ENCODE measurements at regions not wholly inside any gene's neighbourhood (a gene's known extent, or its start where the extent isn't known, plus 50 kb on each side); places are given as distances from the start of the nearest gene placed in this dataset.

DNA sequence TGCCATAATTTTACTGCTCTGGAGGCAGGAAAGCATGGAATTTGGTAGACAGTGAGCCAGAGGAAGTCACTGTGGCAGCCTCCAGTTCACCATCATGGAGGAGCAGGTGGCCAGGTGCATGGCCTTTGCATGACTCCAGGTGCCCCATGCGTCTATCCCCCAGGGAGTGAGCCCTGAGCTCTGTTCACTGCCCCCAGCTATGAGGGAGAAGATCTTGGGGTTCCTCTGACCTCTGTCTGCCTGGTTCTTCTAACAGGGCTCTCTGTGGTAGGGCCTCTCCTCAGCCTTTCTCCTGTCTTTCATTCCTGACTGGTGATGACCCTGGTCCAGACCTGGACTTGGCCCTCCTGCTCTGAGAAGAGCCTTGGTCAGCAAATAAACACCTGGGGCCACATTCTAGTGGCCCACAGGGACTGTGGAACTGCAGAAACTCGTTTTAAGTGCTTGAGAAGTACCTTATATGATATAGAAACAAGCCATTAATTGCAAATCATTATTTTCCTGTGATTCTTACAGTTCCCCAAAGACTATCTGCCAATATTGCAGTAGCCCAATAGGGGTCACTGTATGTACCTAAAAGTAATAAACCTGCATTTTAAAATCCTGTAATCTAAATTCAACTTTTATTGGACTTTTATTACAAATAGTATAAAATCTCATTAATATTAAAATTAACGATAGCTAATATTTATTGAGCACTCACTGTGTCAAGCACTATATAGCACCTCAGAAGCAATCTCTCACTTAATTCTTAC is 120.0 kb upstream of the SYT13 start:
- TF ChIP-seq, protein P1, sequence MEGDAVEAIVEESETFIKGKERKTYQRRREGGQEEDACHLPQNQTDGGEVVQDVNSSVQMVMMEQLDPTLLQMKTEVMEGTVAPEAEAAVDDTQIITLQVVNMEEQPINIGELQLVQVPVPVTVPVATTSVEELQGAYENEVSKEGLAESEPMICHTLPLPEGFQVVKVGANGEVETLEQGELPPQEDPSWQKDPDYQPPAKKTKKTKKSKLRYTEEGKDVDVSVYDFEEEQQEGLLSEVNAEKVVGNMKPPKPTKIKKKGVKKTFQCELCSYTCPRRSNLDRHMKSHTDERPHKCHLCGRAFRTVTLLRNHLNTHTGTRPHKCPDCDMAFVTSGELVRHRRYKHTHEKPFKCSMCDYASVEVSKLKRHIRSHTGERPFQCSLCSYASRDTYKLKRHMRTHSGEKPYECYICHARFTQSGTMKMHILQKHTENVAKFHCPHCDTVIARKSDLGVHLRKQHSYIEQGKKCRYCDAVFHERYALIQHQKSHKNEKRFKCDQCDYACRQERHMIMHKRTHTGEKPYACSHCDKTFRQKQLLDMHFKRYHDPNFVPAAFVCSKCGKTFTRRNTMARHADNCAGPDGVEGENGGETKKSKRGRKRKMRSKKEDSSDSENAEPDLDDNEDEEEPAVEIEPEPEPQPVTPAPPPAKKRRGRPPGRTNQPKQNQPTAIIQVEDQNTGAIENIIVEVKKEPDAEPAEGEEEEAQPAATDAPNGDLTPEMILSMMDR (IDR thresholded peaks at IDR 0.05 in 4 of 5, conservative IDR thresholded peaks at IDR 0.05 in 1 of 5): peak in 1 of 5 experiments; percentile 18
- no peak for TF ChIP-seq POLR2A (IDR thresholded peaks at IDR 0.05)
